ENCODE measurements at regions not wholly inside any gene's neighbourhood (a gene's known extent, or its start where the extent isn't known, plus 50 kb on each side); places are given as distances from the start of the nearest gene placed in this dataset.

DNA sequence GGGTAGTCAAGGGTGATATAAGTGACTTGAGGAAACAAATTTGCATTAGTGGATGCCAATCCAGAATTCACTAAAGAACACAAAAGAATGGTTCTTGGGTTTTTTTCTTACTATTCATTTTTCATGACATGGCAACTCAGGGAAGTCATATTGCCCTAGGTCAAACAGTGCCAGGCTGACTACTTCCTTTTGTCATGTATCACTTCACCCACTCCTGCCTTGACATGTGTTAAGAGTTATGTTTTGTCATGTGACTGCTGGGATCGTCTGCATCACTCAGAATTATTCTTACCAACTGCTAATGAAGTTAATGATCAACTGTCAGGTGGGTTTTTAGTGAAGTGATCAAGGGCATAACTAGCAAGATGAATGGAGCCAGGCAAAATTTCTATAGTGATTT, 74.2 kb downstream of the PRORP start:
- DNase-seq (ENCODE audit: extremely low spot score, unreplicated experiment): no peak
- Mint-ChIP-seq H3K4me1 (ENCODE audit: unreplicated experiment) (peaks cover 14% of the 10 kb centered on the region), H3K4me3 (ENCODE audit: unreplicated experiment) (no peak overlapping the region), H3K27me3 (ENCODE audit: unreplicated experiment) (no peaks in the 10 kb centered on the region), H3K9me3 (ENCODE audit: unreplicated experiment) (peaks cover 5% of the 10 kb centered on the region), H3K36me3 (ENCODE audit: unreplicated experiment) (peaks cover 21% of the 10 kb centered on the region), H3K27ac (ENCODE audit: unreplicated experiment) (no peak overlapping the region)
- TF ChIP-seq, protein P1, sequence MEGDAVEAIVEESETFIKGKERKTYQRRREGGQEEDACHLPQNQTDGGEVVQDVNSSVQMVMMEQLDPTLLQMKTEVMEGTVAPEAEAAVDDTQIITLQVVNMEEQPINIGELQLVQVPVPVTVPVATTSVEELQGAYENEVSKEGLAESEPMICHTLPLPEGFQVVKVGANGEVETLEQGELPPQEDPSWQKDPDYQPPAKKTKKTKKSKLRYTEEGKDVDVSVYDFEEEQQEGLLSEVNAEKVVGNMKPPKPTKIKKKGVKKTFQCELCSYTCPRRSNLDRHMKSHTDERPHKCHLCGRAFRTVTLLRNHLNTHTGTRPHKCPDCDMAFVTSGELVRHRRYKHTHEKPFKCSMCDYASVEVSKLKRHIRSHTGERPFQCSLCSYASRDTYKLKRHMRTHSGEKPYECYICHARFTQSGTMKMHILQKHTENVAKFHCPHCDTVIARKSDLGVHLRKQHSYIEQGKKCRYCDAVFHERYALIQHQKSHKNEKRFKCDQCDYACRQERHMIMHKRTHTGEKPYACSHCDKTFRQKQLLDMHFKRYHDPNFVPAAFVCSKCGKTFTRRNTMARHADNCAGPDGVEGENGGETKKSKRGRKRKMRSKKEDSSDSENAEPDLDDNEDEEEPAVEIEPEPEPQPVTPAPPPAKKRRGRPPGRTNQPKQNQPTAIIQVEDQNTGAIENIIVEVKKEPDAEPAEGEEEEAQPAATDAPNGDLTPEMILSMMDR (IDR thresholded peaks at IDR 0.05): no peak

DNA sequence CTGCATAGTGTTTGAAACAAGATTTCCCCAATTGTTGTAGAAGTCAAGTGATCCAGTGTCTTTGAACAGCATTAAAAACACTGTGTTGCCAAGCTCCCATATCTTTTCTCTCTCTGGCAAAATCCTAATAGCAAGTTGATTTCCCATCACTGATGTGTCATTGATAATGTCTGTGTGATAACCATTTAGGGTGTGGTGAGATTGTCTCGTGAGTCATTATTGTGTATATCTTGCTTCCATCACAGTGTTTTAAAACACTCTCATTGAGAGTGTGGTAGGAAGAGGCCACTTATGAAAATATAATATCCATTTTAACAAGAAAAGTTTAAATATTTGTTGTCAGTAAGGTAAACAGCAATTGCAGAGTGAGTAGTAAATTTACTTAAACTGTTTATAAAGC, 74.7 kb downstream of the PRORP start:
- TF ChIP-seq, protein P1 (IDR thresholded peaks at IDR 0.05): no peak
- Mint-ChIP-seq H3K27me3 (ENCODE audit: unreplicated experiment) (no peaks in the 10 kb centered on the region), H3K4me3 (ENCODE audit: unreplicated experiment) (no peak overlapping the region), H3K36me3 (ENCODE audit: unreplicated experiment) (peaks cover 17% of the 10 kb centered on the region), H3K9me3 (ENCODE audit: unreplicated experiment) (peaks cover 5% of the 10 kb centered on the region), H3K4me1 (ENCODE audit: unreplicated experiment) (peaks cover 14% of the 10 kb centered on the region), H3K27ac (ENCODE audit: unreplicated experiment) (peak overlapping the region; percentile 0)
- DNase-seq (ENCODE audit: extremely low spot score, unreplicated experiment): no peak

DNA sequence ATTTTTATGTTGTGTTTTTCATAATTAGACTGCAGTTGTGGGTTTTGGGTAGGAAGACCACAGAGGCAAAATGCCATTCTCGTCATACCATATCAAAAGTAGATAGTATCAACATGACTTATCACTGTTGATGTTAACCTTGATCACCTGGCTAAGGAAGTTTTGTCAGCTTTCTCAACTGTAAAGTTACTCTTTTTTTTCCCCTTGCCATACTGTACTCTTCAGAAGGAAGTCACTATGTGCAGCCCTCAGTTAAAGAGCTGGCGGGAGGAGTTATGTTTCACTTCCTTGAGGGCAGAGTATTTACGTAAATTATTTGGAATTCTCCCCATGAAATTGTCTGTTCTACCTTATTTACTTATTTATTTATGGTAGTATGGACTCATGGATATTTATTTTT, 78.7 kb downstream of the PRORP start:
- Mint-ChIP-seq H3K27me3 (ENCODE audit: unreplicated experiment) (no peaks in the 10 kb centered on the region), H3K4me1 (ENCODE audit: unreplicated experiment) (peaks cover 13% of the 10 kb centered on the region)
- TF ChIP-seq, protein P1 (IDR thresholded peaks at IDR 0.05): no peak

DNA sequence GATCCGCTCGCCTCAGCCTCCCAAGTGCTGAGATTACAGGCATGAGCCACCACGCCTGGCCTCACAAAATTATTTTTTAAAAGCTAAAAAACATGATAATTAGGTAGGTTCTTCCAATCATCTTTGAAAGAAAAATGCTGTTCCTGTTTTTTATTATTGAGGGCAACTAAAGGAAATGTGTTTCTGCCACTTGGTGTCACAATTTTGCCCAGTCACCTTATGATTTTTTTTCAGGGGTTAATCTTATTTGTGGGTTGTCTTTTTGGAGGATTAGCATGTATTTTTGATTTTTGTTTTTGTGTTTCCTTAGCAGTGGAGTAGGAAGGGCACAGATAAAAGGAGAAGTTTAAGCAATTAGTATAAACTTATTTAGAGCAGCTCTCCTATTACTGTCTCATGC, 79.8 kb downstream of the PRORP start:
- H3K4me1 Mint-ChIP-seq (ENCODE audit: unreplicated experiment): peaks cover 6% of the 10 kb centered on the region
- no peak overlapping the region for H3K27ac Mint-ChIP-seq (ENCODE audit: unreplicated experiment)
- no peak for DNase-seq (ENCODE audit: extremely low spot score, unreplicated experiment)
- no peaks in the 10 kb centered on the region for H3K27me3 Mint-ChIP-seq (ENCODE audit: unreplicated experiment)
- H3K4me3 Mint-ChIP-seq (ENCODE audit: unreplicated experiment): no peak overlapping the region
- TF ChIP-seq, protein P1 (IDR thresholded peaks at IDR 0.05): no peak
- peaks cover 4% of the 10 kb centered on the region for H3K36me3 Mint-ChIP-seq (ENCODE audit: unreplicated experiment)
- no peaks in the 10 kb centered on the region for H3K9me3 Mint-ChIP-seq (ENCODE audit: unreplicated experiment)

More for the DNA sequence above, 78.7 kb downstream of the PRORP start:
- no peak overlapping the region for H3K4me3 Mint-ChIP-seq (ENCODE audit: unreplicated experiment)
- H3K36me3 Mint-ChIP-seq (ENCODE audit: unreplicated experiment): peaks cover 4% of the 10 kb centered on the region
- H3K9me3 Mint-ChIP-seq (ENCODE audit: unreplicated experiment): no peaks in the 10 kb centered on the region
- no peak overlapping the region for H3K27ac Mint-ChIP-seq (ENCODE audit: unreplicated experiment)
- DNase-seq (ENCODE audit: extremely low spot score, unreplicated experiment): no peak

DNA sequence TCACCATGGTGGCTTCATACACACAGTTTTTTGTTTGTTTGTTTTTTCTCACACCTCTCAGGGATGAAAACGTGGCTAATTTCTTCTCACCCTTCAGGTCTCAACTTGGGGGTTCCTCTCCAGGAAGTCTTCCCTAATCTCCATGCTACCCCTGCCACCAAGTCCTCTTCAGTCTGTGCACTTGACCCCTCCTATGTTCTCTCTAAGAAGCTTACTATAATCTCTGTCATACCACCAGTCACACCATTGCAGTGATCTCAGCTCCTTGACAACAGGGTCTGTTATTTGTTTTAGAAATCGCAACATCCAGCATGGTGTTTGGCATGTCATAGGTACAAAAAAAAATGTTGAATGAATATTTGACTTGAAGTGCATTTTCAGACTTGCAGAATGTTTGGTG, 83.4 kb downstream of the PRORP start:
- H3K36me3 Mint-ChIP-seq (ENCODE audit: unreplicated experiment): peaks cover 6% of the 10 kb centered on the region
- no peak overlapping the region for H3K27ac Mint-ChIP-seq (ENCODE audit: unreplicated experiment)
- no peaks in the 10 kb centered on the region for H3K9me3 Mint-ChIP-seq (ENCODE audit: unreplicated experiment)
- H3K4me3 Mint-ChIP-seq (ENCODE audit: unreplicated experiment): no peak overlapping the region
- DNase-seq (ENCODE audit: extremely low spot score, unreplicated experiment): no peak
- H3K27me3 Mint-ChIP-seq (ENCODE audit: unreplicated experiment): no peaks in the 10 kb centered on the region
- TF ChIP-seq, protein P1 (IDR thresholded peaks at IDR 0.05): no peak
- peaks cover 6% of the 10 kb centered on the region for H3K4me1 Mint-ChIP-seq (ENCODE audit: unreplicated experiment)
